HL-60 (cell line): ENCODE measurements at regions not wholly inside any gene's neighbourhood (a gene's known extent, or its start where the extent isn't known, plus 50 kb on each side); places are given as distances from the start of the nearest gene placed in this dataset.

Experiments used
- CTCF ChIP-seq: IDR thresholded peaks from one replicate; pipeline ENCODE4 v1.5.1; 2011; ENCODE audit warnings: low read length, control low read depth, inconsistent platforms; ENCODE audit not compliant: insufficient read depth
- POLR2AphosphoS5 ChIP-seq: IDR thresholded peaks from 2 replicates; pipeline ENCODE4 v1.6.1; 2012; ENCODE audit warnings: low read depth
- REST ChIP-seq: IDR thresholded peaks from 2 replicates; pipeline ENCODE4 v1.6.1; 2012; ENCODE audit warnings: low read depth; ENCODE audit not compliant: insufficient replicate concordance

DNA sequence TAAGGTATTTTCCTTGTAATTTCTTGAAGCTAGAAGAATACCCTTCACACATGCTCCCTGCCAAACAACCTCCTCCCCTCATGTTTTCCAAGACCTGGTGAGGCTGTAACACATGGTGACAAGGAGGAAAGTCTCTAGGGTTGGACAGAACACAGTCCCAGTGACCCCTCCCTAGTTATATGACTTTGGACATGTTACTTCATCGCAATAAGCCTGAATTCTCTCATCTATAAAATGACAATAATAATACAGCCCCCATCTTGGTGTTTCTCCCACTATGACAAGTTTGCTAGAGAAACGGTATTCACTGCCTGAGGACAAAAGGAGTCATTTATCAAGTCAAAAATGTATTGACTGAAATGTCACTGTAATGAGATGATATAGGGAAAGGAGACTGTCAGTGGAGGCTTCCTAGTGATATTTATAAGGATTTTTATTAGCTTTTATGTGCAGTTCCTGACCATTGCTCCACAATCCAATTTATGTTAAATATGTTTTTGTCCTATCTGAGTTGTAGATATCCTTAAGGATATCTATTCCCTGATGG, 464.4 kb downstream of the SUCLG1 start:
- TF ChIP-seq REST (no peak), CTCF (no peak), POLR2AphosphoS5 (no peak)
